Brain microvascular endothelial cell (primary cell): ENCODE measurements at regions not wholly inside any gene's neighbourhood (a gene's known extent, or its start where the extent isn't known, plus 50 kb on each side); places are given as distances from the start of the nearest gene placed in this dataset.

Source experiments
- DNase-seq: peaks from one replicate; pipeline ENCODE4 v3.0.0-alpha.2; 2020
- H3K27ac ChIP-seq: fragments of 250-450 bp; sonication (Bioruptor Pico); 2 replicates; pipeline ENCODE4 v1.5.1; 2020; ENCODE audit warnings: mild to moderate bottlenecking, moderate library complexity
- H3K27me3 ChIP-seq: fragments of 250-450 bp; sonication (Bioruptor Pico); replicated peaks from 2 replicates; pipeline ENCODE4 v1.5.1; 2020; ENCODE audit warnings: mild to moderate bottlenecking
- H3K36me3 ChIP-seq: fragments of 250-450 bp; sonication (Bioruptor Pico); replicated peaks from 2 replicates; pipeline ENCODE4 v1.5.1; 2020; ENCODE audit warnings: mild to moderate bottlenecking
- H3K4me3 ChIP-seq: 2 replicates; pipeline ENCODE4 v1.5.1; 2011; ENCODE audit warnings: low read depth, mild to moderate bottlenecking, control low read depth, low read length, moderate library complexity
- in situ Hi-C: cut with HindIII; loops from 2 replicates; pipeline ENCODE4 v1.10.0; 2017; ENCODE audit warnings: low sequenced_read_pairs, low pct_ligation_motif_present
- TF ChIP-seq, protein P1 (sequence below): IDR thresholded peaks from 2 replicates; pipeline ENCODE4 v1.5.1; 2011; ENCODE audit warnings: low read depth, mild to moderate bottlenecking, moderate library complexity, low read length, control low read depth, inconsistent platforms; ENCODE audit errors: missing control alignments

DNA sequence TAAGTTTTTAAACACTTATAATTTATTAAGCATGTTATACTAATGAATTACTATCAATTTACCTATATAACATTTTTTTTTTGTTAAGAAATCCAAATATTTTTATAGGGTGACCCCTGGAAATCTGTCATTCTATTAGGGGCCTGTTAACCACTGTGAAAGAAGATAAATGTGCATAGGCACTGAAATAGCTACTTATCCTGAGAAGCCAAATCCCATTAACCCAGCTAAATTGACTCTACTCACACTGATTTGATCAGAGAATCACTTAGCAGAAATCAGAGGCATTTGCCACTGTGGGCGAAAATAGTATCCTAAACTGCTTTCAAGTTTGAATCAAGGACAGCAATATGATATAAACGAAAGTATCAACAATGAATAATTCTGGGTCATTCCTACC is 90.0 kb upstream of the GULP1 start:
- TF ChIP-seq, protein P1, sequence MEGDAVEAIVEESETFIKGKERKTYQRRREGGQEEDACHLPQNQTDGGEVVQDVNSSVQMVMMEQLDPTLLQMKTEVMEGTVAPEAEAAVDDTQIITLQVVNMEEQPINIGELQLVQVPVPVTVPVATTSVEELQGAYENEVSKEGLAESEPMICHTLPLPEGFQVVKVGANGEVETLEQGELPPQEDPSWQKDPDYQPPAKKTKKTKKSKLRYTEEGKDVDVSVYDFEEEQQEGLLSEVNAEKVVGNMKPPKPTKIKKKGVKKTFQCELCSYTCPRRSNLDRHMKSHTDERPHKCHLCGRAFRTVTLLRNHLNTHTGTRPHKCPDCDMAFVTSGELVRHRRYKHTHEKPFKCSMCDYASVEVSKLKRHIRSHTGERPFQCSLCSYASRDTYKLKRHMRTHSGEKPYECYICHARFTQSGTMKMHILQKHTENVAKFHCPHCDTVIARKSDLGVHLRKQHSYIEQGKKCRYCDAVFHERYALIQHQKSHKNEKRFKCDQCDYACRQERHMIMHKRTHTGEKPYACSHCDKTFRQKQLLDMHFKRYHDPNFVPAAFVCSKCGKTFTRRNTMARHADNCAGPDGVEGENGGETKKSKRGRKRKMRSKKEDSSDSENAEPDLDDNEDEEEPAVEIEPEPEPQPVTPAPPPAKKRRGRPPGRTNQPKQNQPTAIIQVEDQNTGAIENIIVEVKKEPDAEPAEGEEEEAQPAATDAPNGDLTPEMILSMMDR: no peak
- in situ Hi-C loops: no loop called here
- DNase-seq: no peak

DNA sequence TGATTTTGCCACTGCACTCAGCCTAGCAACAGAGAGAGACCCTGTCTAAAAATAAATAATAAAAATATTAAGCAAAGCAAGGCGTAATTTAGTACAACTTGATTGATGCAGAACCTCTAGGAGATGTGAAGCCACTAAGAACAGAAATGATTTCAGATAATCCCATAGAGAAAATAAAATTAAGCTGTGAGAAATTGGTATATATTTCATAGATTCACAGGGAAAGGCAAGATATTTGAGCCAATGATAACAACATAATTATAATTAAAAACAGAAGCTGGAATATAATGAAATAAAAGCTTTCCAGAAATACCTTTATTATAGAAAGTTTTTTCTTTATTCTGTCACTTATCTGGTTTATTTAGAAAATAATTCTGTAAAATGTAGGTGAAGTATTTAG is 88.9 kb upstream of the GULP1 start:
- no peak for DNase-seq
- Histone ChIP-seq H3K27me3 (no peaks in the 10 kb centered on the region), H3K36me3 (no peaks in the 10 kb centered on the region), H3K27ac (no peak overlapping the region), H3K4me3 (no peak overlapping the region)
- TF ChIP-seq, protein P1: no peak
- in situ Hi-C loops: no loop called here

More for the DNA sequence above, 90.0 kb upstream of the GULP1 start:
- H3K36me3 ChIP-seq: no peaks in the 10 kb centered on the region
- no peak overlapping the region for H3K27ac ChIP-seq
- H3K4me3 ChIP-seq: no peak overlapping the region
- no peaks in the 10 kb centered on the region for H3K27me3 ChIP-seq

DNA sequence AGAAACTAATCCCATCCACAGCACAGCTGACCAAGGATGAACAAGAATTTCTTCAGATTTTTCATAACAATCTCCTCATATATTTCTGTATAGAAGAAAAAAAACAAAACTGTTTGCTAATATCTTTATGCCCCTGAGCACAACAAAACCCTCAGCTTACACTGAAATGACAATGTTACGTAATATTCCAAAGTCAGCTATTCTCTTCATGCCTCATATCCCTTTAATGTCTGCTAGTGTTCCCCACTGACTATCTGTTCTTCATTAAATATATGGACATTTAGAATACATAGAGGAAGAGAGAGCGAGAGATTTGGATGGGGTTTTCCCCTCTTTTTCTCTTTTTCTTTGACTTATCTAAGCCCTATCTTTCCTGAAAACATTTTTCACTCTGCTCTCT is 87.9 kb upstream of the GULP1 start:
- H3K27ac ChIP-seq: no peak overlapping the region
- in situ Hi-C loops: no loop called here
- no peak for DNase-seq
- no peaks in the 10 kb centered on the region for H3K27me3 ChIP-seq
- no peaks in the 10 kb centered on the region for H3K36me3 ChIP-seq
- TF ChIP-seq, protein P1: no peak
- no peak overlapping the region for H3K4me3 ChIP-seq

DNA sequence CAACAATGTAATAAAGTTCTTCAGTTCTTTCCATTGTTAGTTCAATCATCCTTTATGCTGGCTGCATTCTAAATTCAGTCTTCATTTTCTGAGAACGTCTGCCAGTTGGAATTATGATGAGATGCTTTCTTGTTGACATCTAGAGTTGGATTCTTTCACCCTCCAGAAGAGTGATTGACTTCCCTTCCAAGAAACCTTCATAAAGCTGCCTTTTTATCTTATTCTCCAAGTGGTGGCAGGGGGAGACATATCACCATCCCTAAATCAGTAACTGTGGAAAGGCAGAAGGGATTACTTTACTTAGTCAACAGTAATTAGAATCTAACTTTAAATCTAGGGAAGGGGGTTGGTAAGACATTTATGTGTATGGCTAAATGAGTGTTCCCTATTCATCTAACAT is 86.8 kb upstream of the GULP1 start:
- H3K27ac ChIP-seq: no peak overlapping the region
- no peak overlapping the region for H3K4me3 ChIP-seq
- TF ChIP-seq, protein P1: no peak
- DNase-seq: no peak
- no peaks in the 10 kb centered on the region for H3K27me3 ChIP-seq
- in situ Hi-C loops: no loop called here
- H3K36me3 ChIP-seq: no peaks in the 10 kb centered on the region

DNA sequence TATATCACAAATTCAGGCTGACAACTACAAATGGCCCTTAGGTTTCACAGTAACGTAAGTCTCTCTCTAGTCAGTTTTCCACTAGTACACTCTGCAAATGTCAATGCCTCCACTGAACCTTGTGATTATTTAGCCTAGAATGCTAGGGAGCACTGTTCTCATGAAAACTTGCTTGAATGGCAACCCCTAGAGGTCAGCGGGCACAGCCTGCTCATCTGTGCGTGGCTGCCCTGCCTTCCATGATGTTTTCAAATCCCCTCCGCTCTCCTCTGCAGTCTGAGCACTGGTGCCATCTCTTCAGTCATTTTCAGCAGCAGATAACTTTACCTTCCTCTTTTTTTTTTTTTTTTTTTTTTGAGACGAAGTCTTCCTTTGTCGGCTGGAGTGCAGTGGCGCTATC is 84.1 kb upstream of the GULP1 start:
- DNase-seq: no peak
- no peak overlapping the region for H3K27ac ChIP-seq
- H3K36me3 ChIP-seq: no peaks in the 10 kb centered on the region
- in situ Hi-C loops: no loop called here
- TF ChIP-seq, protein P1: no peak
- no peak overlapping the region for H3K4me3 ChIP-seq
- no peaks in the 10 kb centered on the region for H3K27me3 ChIP-seq

DNA sequence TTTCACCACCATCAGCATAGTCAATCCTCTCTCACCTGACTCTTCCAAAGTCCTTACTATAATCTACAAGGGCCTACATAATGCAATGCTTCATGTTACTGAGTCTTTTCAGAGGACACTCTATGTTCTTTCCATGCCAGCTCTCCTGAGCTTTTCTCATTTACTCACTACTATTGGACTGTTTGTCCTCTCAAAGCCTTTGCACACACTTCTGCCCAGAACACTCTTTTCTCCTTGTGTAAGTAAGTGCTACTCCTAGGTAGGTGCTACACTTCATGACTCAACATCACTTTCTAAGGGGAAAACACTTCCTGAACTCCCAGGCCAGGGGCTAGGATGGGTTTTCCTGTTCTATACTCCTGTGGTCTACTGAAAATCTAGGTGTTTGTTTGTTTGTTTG is 82.5 kb upstream of the GULP1 start:
- in situ Hi-C loops: no loop called here
- H3K36me3 ChIP-seq: no peaks in the 10 kb centered on the region
- DNase-seq: no peak
- TF ChIP-seq, protein P1: no peak
- no peak overlapping the region for H3K27ac ChIP-seq
- H3K27me3 ChIP-seq: no peaks in the 10 kb centered on the region
- no peak overlapping the region for H3K4me3 ChIP-seq
